Calu3 (cell line): ENCODE measurements at regions not wholly inside any gene's neighbourhood (a gene's known extent, or its start where the extent isn't known, plus 50 kb on each side); places are given as distances from the start of the nearest gene placed in this dataset.

Source experiments
- BruUV-seq: library from RNA; stranded (reverse); fragments of 400-500 nt; replicated peaks from 2 replicates; lab custom pipeline; 2021; lab: Mats Ljungman, UMichigan
- CTCF ChIA-PET: fragments of 300-600 bp; sonication (Branson Sonifier 250); formaldehyde crosslinking; loops from one replicate; lab custom pipeline; 2022; ENCODE audit warnings: antibody characterized with exemption; lab: Charles Lee
- DNase-seq: peaks from one replicate; pipeline ENCODE4 v3.0.0; 2022
- H3K27ac Mint-ChIP-seq: one replicate; pipeline ENCODE4 v1.8.0; 2022; ENCODE audit warnings: mixed read lengths; ENCODE audit not compliant: unreplicated experiment
- H3K27me3 Mint-ChIP-seq: one replicate; pipeline ENCODE4 v1.8.0; 2022; ENCODE audit warnings: mixed read lengths; ENCODE audit not compliant: unreplicated experiment
- H3K36me3 Mint-ChIP-seq: one replicate; pipeline ENCODE4 v1.8.0; 2022; ENCODE audit warnings: mild to moderate bottlenecking, moderate library complexity, mixed read lengths; ENCODE audit not compliant: insufficient read depth, unreplicated experiment
- H3K4me1 Mint-ChIP-seq: one replicate; pipeline ENCODE4 v1.8.0; 2022; ENCODE audit warnings: mild to moderate bottlenecking, low read depth, mixed read lengths; ENCODE audit not compliant: unreplicated experiment
- H3K4me3 Mint-ChIP-seq: one replicate; pipeline ENCODE4 v1.8.0; 2022; ENCODE audit warnings: mild to moderate bottlenecking, low read depth, moderate library complexity, mixed read lengths; ENCODE audit not compliant: unreplicated experiment
- H3K9me3 Mint-ChIP-seq: one replicate; pipeline ENCODE4 v1.8.0; 2022; ENCODE audit warnings: low read depth, mixed read lengths; ENCODE audit not compliant: unreplicated experiment
- intact Hi-C: fragments of 100-400 bp; cut with micrococcal nuclease; formaldehyde crosslinking; loops from one replicate; pipeline ENCODE4 v1.10.0; 2022; ENCODE audit not compliant: unreplicated experiment
- TF ChIP-seq, protein P1 (sequence below): fragments of 200-600 bp; IDR thresholded peaks from one replicate; pipeline ENCODE4 v1.8.0; 2022; ENCODE audit warnings: antibody characterized with exemption; ENCODE audit not compliant: unreplicated experiment

DNA sequence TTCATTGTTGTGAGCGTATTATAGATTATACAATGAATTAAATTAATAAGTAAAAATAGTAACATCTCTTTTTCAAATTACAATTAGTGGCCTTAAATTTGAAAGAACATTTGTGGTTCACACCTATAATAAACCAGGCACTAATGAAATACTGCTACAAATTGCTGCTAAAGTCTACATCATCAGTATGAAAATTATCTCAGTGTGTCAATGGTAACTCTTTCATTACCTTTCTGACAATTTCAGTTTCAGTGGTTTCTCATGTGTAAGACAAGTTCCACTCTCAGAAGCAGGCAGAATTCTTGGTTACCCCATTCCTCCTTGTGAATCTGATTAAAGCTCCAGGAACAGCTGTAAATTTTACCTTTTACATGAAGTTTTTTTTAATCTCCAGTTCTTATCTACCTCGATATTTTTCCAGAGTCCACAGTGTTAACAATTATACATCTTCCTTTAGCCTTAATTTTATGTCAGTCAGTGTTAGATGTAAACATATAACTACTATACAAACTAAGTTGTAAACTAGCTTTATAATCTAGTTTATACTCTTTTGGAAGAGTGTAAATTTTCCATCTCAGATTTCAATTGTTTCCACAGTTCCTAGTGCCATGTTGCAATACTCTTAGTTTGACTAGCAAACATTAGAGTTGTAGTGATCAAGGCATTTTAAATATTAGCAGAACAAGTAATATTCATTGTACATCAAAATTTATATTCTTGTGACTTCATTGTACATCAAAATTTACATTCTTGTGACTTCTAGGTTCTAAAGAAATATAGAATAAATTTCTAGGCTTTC lies 1038.4 kb downstream of the EPHA7 start:
- H3K4me3 Mint-ChIP-seq = no peak overlapping the region
- H3K36me3 Mint-ChIP-seq = no peaks in the 10 kb centered on the region
- no peak overlapping the region for H3K27ac Mint-ChIP-seq
- no peaks in the 10 kb centered on the region for H3K4me1 Mint-ChIP-seq
- H3K9me3 Mint-ChIP-seq = no peaks in the 10 kb centered on the region
- TF ChIP-seq, protein P1, sequence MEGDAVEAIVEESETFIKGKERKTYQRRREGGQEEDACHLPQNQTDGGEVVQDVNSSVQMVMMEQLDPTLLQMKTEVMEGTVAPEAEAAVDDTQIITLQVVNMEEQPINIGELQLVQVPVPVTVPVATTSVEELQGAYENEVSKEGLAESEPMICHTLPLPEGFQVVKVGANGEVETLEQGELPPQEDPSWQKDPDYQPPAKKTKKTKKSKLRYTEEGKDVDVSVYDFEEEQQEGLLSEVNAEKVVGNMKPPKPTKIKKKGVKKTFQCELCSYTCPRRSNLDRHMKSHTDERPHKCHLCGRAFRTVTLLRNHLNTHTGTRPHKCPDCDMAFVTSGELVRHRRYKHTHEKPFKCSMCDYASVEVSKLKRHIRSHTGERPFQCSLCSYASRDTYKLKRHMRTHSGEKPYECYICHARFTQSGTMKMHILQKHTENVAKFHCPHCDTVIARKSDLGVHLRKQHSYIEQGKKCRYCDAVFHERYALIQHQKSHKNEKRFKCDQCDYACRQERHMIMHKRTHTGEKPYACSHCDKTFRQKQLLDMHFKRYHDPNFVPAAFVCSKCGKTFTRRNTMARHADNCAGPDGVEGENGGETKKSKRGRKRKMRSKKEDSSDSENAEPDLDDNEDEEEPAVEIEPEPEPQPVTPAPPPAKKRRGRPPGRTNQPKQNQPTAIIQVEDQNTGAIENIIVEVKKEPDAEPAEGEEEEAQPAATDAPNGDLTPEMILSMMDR = no peak
- no TSS peak for BruUV-seq
- no peak for DNase-seq
- CTCF ChIA-PET = no interaction called here
- intact Hi-C loops = no loop called here
- H3K27me3 Mint-ChIP-seq = no peaks in the 10 kb centered on the region

GRCh38 chr6:92377137-92377536 lies 1042.2 kb downstream of the EPHA7 start:
- Mint-ChIP-seq H3K4me1 (no peaks in the 10 kb centered on the region), H3K27me3 (no peaks in the 10 kb centered on the region), H3K27ac (no peak overlapping the region), H3K36me3 (no peaks in the 10 kb centered on the region), H3K9me3 (peaks cover 8% of the 10 kb centered on the region), H3K4me3 (no peak overlapping the region)
- no TSS peak for BruUV-seq
- DNase-seq = no peak
- CTCF ChIA-PET = no interaction called here
- TF ChIP-seq, protein P1 = no peak
- intact Hi-C loops = no loop called here

GRCh38 chr6:92376691-92377090 lies 1042.7 kb downstream of the EPHA7 start:
- peaks cover 9% of the 10 kb centered on the region for H3K9me3 Mint-ChIP-seq
- H3K36me3 Mint-ChIP-seq = no peaks in the 10 kb centered on the region
- TF ChIP-seq, protein P1 = no peak
- no peak for DNase-seq
- intact Hi-C loops = no loop called here
- H3K27ac Mint-ChIP-seq = no peak overlapping the region
- no peak overlapping the region for H3K4me3 Mint-ChIP-seq
- no TSS peak for BruUV-seq
- H3K4me1 Mint-ChIP-seq = no peaks in the 10 kb centered on the region
- no peaks in the 10 kb centered on the region for H3K27me3 Mint-ChIP-seq
- CTCF ChIA-PET = no interaction called here

GRCh38 chr6:92371211-92372208 lies 1047.8 kb downstream of the EPHA7 start:
- Mint-ChIP-seq H3K4me3 (no peak overlapping the region), H3K27ac (no peak overlapping the region), H3K36me3 (no peaks in the 10 kb centered on the region), H3K9me3 (peaks cover 9% of the 10 kb centered on the region), H3K27me3 (no peaks in the 10 kb centered on the region), H3K4me1 (no peaks in the 10 kb centered on the region)
- TF ChIP-seq, protein P1 = no peak
- intact Hi-C loops = no loop called here
- no peak for DNase-seq
- CTCF ChIA-PET = interaction anchor here (0.5 kb wide), 1 partner anchor 16 kb away, joined by 3 read pairs; no protein-coding TSS in a partner anchor
- no TSS peak for BruUV-seq
